HL-60 (cell line): ENCODE measurements at regions not wholly inside any gene's neighbourhood (a gene's known extent, or its start where the extent isn't known, plus 50 kb on each side); places are given as distances from the start of the nearest gene placed in this dataset.

Source experiments
- CTCF ChIP-seq: IDR thresholded peaks from one replicate; pipeline ENCODE4 v1.5.1; 2011; ENCODE audit warnings: low read length, control low read depth, inconsistent platforms; ENCODE audit not compliant: insufficient read depth
- POLR2AphosphoS5 ChIP-seq: IDR thresholded peaks from 2 replicates; pipeline ENCODE4 v1.6.1; 2012; ENCODE audit warnings: low read depth
- REST ChIP-seq: IDR thresholded peaks from 2 replicates; pipeline ENCODE4 v1.6.1; 2012; ENCODE audit warnings: low read depth; ENCODE audit not compliant: insufficient replicate concordance
- SPI1 ChIP-seq: IDR thresholded peaks from 2 replicates; pipeline ENCODE4 v1.6.1; 2012; ENCODE audit warnings: low read depth, mild to moderate bottlenecking, borderline replicate concordance

- TF ChIP-seq CTCF = no peak
- TF ChIP-seq POLR2AphosphoS5 = no peak
- no peak for TF ChIP-seq REST
- TF ChIP-seq SPI1 = no peak
These were observed 188.5 kb upstream of the CHRM3 start for GRCh38 chr1:239197871-239198270.
